Nephron (organoid): ENCODE measurements at regions not wholly inside any gene's neighbourhood (a gene's known extent, or its start where the extent isn't known, plus 50 kb on each side); places are given as distances from the start of the nearest gene placed in this dataset.
"Not testable (repeated sequence)": the region's sequence is repeated elsewhere in the genome, so short reads cannot be mapped to it uniquely, and the experiment has no call there.

Source experiments
- H3K27ac Mint-ChIP-seq, 3 experiments: 2 replicates each; pipeline ENCODE4 v1.8.0; 2020; ENCODE audit warnings: mixed read lengths in 3 of 3, mild to moderate bottlenecking in 2 of 3, moderate library complexity in 1 of 3
- H3K27me3 Mint-ChIP-seq: 2 replicates; pipeline ENCODE4 v1.8.0; 2021; ENCODE audit warnings: low read depth, mild to moderate bottlenecking, moderate library complexity, mixed read lengths
- H3K36me3 Mint-ChIP-seq: 2 replicates; pipeline ENCODE4 v1.8.0; 2020; ENCODE audit warnings: low read depth, mixed read lengths
- H3K4me1 Mint-ChIP-seq: 2 replicates; pipeline ENCODE4 v1.8.0; 2020; ENCODE audit warnings: mixed read lengths
- H3K4me3 Mint-ChIP-seq, 3 experiments: 2 replicates each; pipeline ENCODE4 v1.8.0; 2020; ENCODE audit warnings: mild to moderate bottlenecking in 3 of 3, mixed read lengths in 3 of 3, moderate library complexity in 2 of 3
- H3K9me3 Mint-ChIP-seq: 2 replicates; pipeline ENCODE4 v1.8.0; 2020; ENCODE audit warnings: mixed read lengths

DNA sequence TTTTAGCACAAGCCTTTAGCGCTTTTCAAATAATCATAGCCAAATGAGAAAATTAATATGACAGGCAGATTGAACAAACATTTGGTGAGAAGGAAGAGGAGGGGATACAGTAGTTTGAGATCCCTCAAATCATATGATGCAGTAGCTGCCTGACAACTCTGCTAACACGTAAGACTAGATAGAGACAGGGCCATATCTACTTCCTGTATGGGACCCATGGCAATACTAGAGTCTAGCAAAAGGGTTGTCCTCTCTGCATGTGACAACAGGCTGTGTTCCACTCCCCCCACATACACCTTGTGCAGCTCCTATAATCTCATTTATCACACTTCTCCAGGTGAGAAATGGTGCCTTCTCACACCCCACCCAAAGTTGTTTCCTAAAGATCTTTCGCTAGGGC, 106.3 kb upstream of the NBPF26 start:
- H3K9me3 Mint-ChIP-seq, H3K36me3 Mint-ChIP-seq: not testable (repeated sequence)

GRCh38 chr1:120619867-120620692, 103.7 kb upstream of the NBPF26 start:
- H3K9me3 Mint-ChIP-seq, H3K36me3 Mint-ChIP-seq: not testable (repeated sequence)
- peak overlapping the region in 1 of 3 experiments; percentile 54 for H3K4me3 Mint-ChIP-seq

More for the DNA sequence above, 106.3 kb upstream of the NBPF26 start:
- not testable (repeated sequence) for H3K4me3 Mint-ChIP-seq, H3K4me1 Mint-ChIP-seq, H3K27ac Mint-ChIP-seq, H3K27me3 Mint-ChIP-seq

GRCh38 chr1:120620693-120620969, 103.1 kb upstream of the NBPF26 start:
- H3K27me3 Mint-ChIP-seq, H3K4me1 Mint-ChIP-seq, H3K36me3 Mint-ChIP-seq, H3K27ac Mint-ChIP-seq, H3K4me3 Mint-ChIP-seq, H3K9me3 Mint-ChIP-seq: not testable (repeated sequence)

More at GRCh38 chr1:120619867-120620692, 103.7 kb upstream of the NBPF26 start:
- H3K4me1 Mint-ChIP-seq, H3K27me3 Mint-ChIP-seq, H3K27ac Mint-ChIP-seq: not testable (repeated sequence)

DNA sequence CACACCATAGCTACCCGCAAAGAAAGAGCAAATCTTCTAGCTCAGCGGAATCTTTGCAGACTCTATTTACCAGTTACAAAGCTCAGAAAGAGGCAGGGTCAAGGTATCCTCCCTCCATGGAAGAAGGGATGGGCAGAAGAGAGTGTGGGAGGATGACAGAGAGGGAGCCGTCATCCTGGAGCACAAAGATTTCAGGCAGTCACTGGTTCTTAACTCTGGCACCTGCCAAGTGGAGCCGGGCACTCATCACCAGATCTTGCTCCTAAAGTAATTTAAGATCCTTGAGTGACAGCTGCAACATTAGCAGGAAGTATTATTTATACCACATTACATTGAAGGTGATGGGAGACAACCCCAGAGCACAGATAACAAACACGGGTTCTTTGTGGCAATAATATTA, 102.5 kb upstream of the NBPF26 start:
- H3K27me3 Mint-ChIP-seq, H3K4me1 Mint-ChIP-seq, H3K27ac Mint-ChIP-seq, H3K4me3 Mint-ChIP-seq, H3K36me3 Mint-ChIP-seq, H3K9me3 Mint-ChIP-seq: not testable (repeated sequence)

- H3K27ac Mint-ChIP-seq, H3K9me3 Mint-ChIP-seq, H3K27me3 Mint-ChIP-seq, H3K36me3 Mint-ChIP-seq, H3K4me1 Mint-ChIP-seq, H3K4me3 Mint-ChIP-seq: not testable (repeated sequence)
Observed at GRCh38 chr1:120623539-120623938, 100.2 kb upstream of the NBPF26 start.

GRCh38 chr1:120624565-120625064, 99.1 kb upstream of the NBPF26 start:
- not testable (repeated sequence) for H3K36me3 Mint-ChIP-seq, H3K4me3 Mint-ChIP-seq, H3K9me3 Mint-ChIP-seq, H3K27me3 Mint-ChIP-seq, H3K4me1 Mint-ChIP-seq
- H3K27ac Mint-ChIP-seq, result peak overlapping the region in 2 of 3 experiments; percentile 12 to 75

- H3K4me1 Mint-ChIP-seq, H3K9me3 Mint-ChIP-seq, H3K27me3 Mint-ChIP-seq, H3K36me3 Mint-ChIP-seq, H3K4me3 Mint-ChIP-seq, H3K27ac Mint-ChIP-seq: not testable (repeated sequence)
Observed at GRCh38 chr1:120629832-120630455, 93.8 kb upstream of the NBPF26 start.

DNA sequence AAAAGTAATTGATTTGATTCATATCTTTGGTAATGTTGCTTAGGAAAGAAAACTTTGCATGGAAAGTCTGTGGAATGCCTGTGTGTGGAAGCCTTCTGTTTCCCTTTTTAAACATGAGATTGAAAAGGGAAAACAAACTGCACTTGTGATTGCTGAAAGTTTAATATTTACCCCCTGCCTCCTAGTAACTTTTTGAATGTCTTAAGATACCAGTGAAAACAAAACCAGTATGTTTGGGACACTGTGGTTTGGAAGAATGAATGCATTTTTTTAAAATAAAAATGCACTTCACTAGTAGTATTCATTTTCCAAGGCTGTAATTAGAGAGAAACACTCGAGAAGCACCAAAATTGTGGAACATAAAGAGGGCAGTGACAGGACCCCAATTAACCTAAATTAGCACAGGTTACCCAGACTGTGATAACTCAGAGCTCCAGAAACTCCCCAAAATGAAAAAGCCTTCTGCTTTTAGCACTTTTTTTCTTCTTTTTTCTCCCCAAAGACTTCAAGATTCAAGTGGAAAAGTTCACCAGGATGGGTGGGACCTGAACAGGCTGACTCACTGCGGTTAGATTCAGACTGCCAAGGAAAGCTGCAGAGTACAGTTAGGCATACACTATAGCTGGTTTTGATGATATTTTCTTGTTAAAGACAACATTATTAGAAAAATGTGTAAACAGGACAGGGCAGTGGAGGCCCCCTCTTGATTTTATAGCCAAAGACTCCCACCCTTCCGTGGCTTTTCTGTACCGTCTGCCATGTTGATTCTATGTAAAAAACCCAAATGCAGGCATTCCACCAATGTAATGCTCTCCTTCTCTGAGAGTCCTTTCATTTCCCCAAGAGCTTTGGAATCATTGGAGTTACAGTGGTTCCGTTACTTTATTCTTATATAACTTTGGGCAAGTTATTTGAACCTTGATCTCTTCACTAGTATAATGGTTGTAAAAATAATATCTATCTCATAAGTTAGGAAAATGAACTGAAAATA, 88.6 kb upstream of the NBPF26 start:
- not testable (repeated sequence) for H3K9me3 Mint-ChIP-seq, H3K27me3 Mint-ChIP-seq, H3K27ac Mint-ChIP-seq, H3K4me1 Mint-ChIP-seq, H3K36me3 Mint-ChIP-seq, H3K4me3 Mint-ChIP-seq

DNA sequence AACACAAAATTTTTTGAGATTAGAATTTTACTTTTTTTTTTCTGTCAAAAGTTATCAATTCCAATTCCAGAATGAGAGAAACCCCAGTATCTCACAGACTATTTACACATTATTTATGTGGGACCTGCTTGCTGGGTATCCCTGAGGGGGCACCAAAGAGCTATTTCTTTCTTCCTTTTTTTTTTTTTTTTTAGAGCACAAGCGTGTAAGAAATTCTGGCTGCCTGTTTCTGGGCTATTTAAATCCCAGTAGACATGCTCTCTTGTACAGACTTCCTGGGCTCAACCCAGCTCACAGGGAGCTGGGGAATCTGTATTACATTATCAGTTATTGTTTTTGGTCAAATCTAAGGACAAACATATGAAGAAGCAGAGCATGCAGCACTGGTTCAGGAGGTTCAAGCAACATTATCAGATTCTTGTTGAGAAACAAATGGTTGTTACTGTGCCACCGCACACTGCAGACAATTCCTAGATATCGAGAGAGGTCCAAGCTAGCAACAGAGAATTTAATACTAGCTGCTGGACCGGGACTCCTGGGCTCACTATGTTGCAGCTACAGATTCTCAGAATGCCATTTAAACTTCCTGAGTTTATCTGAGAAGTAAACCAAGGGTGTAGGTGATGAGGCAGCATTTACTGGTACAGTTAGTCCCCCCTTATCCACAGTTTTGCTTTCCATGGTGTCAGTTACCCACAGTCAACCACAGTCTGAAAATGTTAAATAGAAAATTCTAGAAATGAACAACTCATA, 83.3 kb upstream of the NBPF26 start:
- not testable (repeated sequence) for H3K9me3 Mint-ChIP-seq, H3K4me3 Mint-ChIP-seq, H3K27ac Mint-ChIP-seq, H3K36me3 Mint-ChIP-seq, H3K27me3 Mint-ChIP-seq, H3K4me1 Mint-ChIP-seq

DNA sequence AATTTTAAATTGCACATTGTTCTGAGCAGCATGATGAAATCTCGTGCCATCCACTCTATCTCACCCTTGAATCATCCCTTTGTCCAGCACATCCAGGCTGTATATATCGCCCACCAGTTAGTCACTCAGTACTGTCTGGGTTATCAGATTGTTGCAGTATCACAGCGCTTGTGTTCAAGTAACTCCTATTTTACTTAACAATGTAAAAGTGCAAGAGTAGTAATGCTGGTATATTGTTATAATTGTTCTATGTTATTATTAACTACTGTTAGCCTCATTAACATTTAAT, 82.8 kb upstream of the NBPF26 start:
- H3K4me1 Mint-ChIP-seq, H3K9me3 Mint-ChIP-seq, H3K27ac Mint-ChIP-seq, H3K27me3 Mint-ChIP-seq, H3K36me3 Mint-ChIP-seq, H3K4me3 Mint-ChIP-seq: not testable (repeated sequence)

DNA sequence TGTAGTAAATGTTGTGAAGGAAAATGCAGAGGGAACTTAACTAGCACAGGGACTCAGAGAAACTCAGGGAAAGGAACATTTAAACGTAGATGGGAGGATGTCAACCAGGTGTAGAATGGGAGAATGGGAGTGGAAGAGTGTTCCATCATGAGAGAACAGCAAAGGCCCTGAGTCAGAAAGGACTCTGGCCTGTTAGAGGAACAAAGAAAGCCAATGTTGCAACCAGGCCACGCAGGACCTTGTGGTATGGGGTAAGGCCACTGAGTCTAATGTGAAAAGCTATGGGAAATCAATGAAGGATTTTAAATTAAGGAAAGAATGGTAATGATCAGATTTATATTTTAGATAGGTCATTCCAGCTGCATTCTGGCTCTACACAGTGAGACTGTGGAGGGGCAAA, 76.6 kb upstream of the NBPF26 start:
- not testable (repeated sequence) for H3K27ac Mint-ChIP-seq, H3K9me3 Mint-ChIP-seq, H3K36me3 Mint-ChIP-seq, H3K27me3 Mint-ChIP-seq, H3K4me3 Mint-ChIP-seq, H3K4me1 Mint-ChIP-seq

- not testable (repeated sequence) for H3K27me3 Mint-ChIP-seq, H3K9me3 Mint-ChIP-seq, H3K4me1 Mint-ChIP-seq, H3K27ac Mint-ChIP-seq, H3K4me3 Mint-ChIP-seq, H3K36me3 Mint-ChIP-seq
Observed at GRCh38 chr1:120648915-120649623, 74.7 kb upstream of the NBPF26 start.

DNA sequence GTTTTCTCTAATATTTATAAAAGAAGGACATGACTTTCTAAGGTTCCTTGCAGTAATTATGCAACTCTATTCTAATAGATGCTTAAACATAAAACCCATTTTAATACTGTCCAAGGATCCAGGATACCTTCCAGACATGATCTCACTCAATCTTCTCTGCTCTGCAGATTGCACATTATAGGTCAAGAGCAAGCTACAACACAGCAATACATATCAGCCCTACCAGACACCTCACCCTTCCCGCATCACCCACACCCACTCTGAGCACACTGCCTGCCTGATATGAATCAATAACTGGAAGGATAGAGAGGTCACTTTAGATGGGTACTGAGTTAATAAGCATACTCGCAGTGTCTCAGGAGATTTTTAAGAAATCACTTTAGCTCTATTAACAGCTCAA, 74.0 kb upstream of the NBPF26 start:
- H3K9me3 Mint-ChIP-seq, H3K4me1 Mint-ChIP-seq, H3K27me3 Mint-ChIP-seq, H3K27ac Mint-ChIP-seq, H3K4me3 Mint-ChIP-seq, H3K36me3 Mint-ChIP-seq: not testable (repeated sequence)

DNA sequence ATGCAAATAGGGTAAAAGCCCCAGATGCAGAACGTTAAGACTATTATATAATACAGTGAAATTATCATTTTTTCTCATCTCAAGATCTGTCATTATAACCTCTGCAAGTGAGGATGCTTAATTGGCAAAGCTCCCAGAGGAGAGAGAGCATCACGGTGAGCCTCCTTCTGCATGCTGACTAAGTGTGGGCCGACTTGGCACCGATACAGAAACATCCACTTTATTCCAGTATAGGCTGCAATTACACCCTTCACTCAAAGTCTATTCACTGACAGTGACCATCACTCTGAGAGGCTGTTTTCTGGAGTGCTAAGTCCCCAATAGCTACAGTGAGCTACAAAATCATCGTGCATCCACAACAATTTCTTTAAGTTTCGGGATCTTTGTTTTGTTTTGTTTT, 69.6 kb upstream of the NBPF26 start:
- not testable (repeated sequence) for H3K9me3 Mint-ChIP-seq, H3K4me3 Mint-ChIP-seq, H3K36me3 Mint-ChIP-seq

More for the DNA sequence above, 69.6 kb upstream of the NBPF26 start:
- H3K4me1 Mint-ChIP-seq, H3K27ac Mint-ChIP-seq, H3K27me3 Mint-ChIP-seq: not testable (repeated sequence)
